ENCODE measurements at regions not wholly inside any gene's neighbourhood (a gene's known extent, or its start where the extent isn't known, plus 50 kb on each side); places are given as distances from the start of the nearest gene placed in this dataset.

GRCh38 chr3:187594272-187594671 lies 75.9 kb downstream of the SST start:
- Histone ChIP-seq H3K4me3 (ENCODE audit: low read length) (no peak overlapping the region), H3K4me1 (ENCODE audit: insufficient read depth, low read length) (no peaks in the 10 kb centered on the region), H3K27me3 (ENCODE audit: control insufficient read depth in 1 of 2, insufficient read depth in 2 of 2, low read length in 2 of 2) (peaks cover 0 to 25% of the 10 kb centered on the region in 2 experiments), H3K36me3 (ENCODE audit: insufficient read depth, low read length) (no peaks in the 10 kb centered on the region), H3K27ac (ENCODE audit: low read depth in 1 of 2, low read length in 2 of 2) (no peak overlapping the region), H3K9me3 (ENCODE audit: control insufficient read depth in 1 of 2, insufficient read depth in 1 of 2, low read length in 2 of 2) (no peaks in the 10 kb centered on the region)
- ATAC-seq (ENCODE audit: poor library complexity) (no peak), DNase-seq (no peak)
- no peaks in the 10 kb centered on the region for H3K36me3 Mint-ChIP-seq (ENCODE audit: low read depth)
- intact Hi-C loops (cut with DNase I, micrococcal nuclease) = no loop called here
- peaks cover 71% of the 10 kb centered on the region for H3K27me3 Mint-ChIP-seq
- ChIA-PET CTCF (no interaction called here), POLR2A (no interaction called here)
- TF ChIP-seq CTCF (IDR thresholded peaks at IDR 0.05) = no peak
- H3K9me3 Mint-ChIP-seq = no peaks in the 10 kb centered on the region
- H3K4me3 Mint-ChIP-seq = no peak overlapping the region
- no peaks in the 10 kb centered on the region for H3K4me1 Mint-ChIP-seq (ENCODE audit: low read depth)
- H3K27ac Mint-ChIP-seq = no peak overlapping the region

GRCh38 chr3:187593451-187593850 lies 76.7 kb downstream of the SST start:
- CTCF ChIA-PET = no interaction called here
- TF ChIP-seq CTCF (IDR thresholded peaks at IDR 0.05) = no peak
- H3K4me1 Mint-ChIP-seq (ENCODE audit: low read depth) = no peaks in the 10 kb centered on the region
- peaks cover 70% of the 10 kb centered on the region for H3K27me3 Mint-ChIP-seq
- Histone ChIP-seq H3K36me3 (ENCODE audit: insufficient read depth, low read length) (no peaks in the 10 kb centered on the region), H3K4me3 (ENCODE audit: low read length) (no peak overlapping the region), H3K27me3 (ENCODE audit: control insufficient read depth in 1 of 2, insufficient read depth in 2 of 2, low read length in 2 of 2) (peaks cover 0 to 23% of the 10 kb centered on the region in 2 experiments), H3K4me1 (ENCODE audit: insufficient read depth, low read length) (no peaks in the 10 kb centered on the region), H3K27ac (ENCODE audit: low read depth in 1 of 2, low read length in 2 of 2) (no peak overlapping the region), H3K9me3 (ENCODE audit: control insufficient read depth in 1 of 2, insufficient read depth in 1 of 2, low read length in 2 of 2) (no peaks in the 10 kb centered on the region)
- H3K27ac Mint-ChIP-seq = no peak overlapping the region
- POLR2A ChIA-PET = no interaction called here
- ATAC-seq (ENCODE audit: poor library complexity) (no peak), DNase-seq (no peak)
- intact Hi-C loops (cut with DNase I, micrococcal nuclease) = no loop called here
- no peak overlapping the region for H3K4me3 Mint-ChIP-seq
- H3K36me3 Mint-ChIP-seq (ENCODE audit: low read depth) = no peaks in the 10 kb centered on the region
- no peaks in the 10 kb centered on the region for H3K9me3 Mint-ChIP-seq

- ChIA-PET POLR2A (no interaction called here), CTCF (no interaction called here)
- Mint-ChIP-seq H3K36me3 (ENCODE audit: low read depth) (no peaks in the 10 kb centered on the region), H3K9me3 (no peaks in the 10 kb centered on the region), H3K27ac (no peak overlapping the region), H3K27me3 (peaks cover 79% of the 10 kb centered on the region), H3K4me1 (ENCODE audit: low read depth) (no peaks in the 10 kb centered on the region), H3K4me3 (no peak overlapping the region)
- intact Hi-C loops (cut with DNase I, micrococcal nuclease) = no loop called here
- no peaks in the 10 kb centered on the region for H3K36me3 ChIP-seq (ENCODE audit: insufficient read depth, low read length)
- H3K9me3 ChIP-seq (ENCODE audit: control insufficient read depth in 1 of 2, insufficient read depth in 1 of 2, low read length in 2 of 2) = no peaks in the 10 kb centered on the region
- no peak overlapping the region for H3K4me3 ChIP-seq (ENCODE audit: low read length)
- no peaks in the 10 kb centered on the region for H3K4me1 ChIP-seq (ENCODE audit: insufficient read depth, low read length)
- TF ChIP-seq CTCF (IDR thresholded peaks at IDR 0.05) = no peak
- H3K27ac ChIP-seq (ENCODE audit: low read depth in 1 of 2, low read length in 2 of 2) = no peak overlapping the region
- DNase-seq (no peak), ATAC-seq (ENCODE audit: poor library complexity) (no peak)
- H3K27me3 ChIP-seq (ENCODE audit: control insufficient read depth in 1 of 2, insufficient read depth in 2 of 2, low read length in 2 of 2) = peaks cover 0 to 20% of the 10 kb centered on the region in 2 experiments
Observed at GRCh38 chr3:187590861-187591576, 79.2 kb downstream of the SST start.

Measured in CD4-positive, alpha-beta T cell (primary cell).